ENCODE measurements at regions not wholly inside any gene's neighbourhood (a gene's known extent, or its start where the extent isn't known, plus 50 kb on each side); places are given as distances from the start of the nearest gene placed in this dataset.

- TF ChIP-seq CTCF (IDR thresholded peaks at IDR 0.05): no peak
- no peak for TF ChIP-seq POLR2A (IDR thresholded peaks at IDR 0.05)
These were observed 53.4 kb upstream of the PTHLH start for GRCh38 chr12:28025821-28026505.
